GM18519 (cell line): ENCODE measurements at regions not wholly inside any gene's neighbourhood (a gene's known extent, or its start where the extent isn't known, plus 50 kb on each side); places are given as distances from the start of the nearest gene placed in this dataset.

Source experiments
- ATAC-seq: cut with Tn5 transposase; IDR thresholded peaks from one replicate; pipeline ENCODE4 v1.9.1; 2021; ENCODE audit warnings: mild to moderate bottlenecking, moderate library complexity; ENCODE audit not compliant: unreplicated experiment, low FRiP score

GRCh38 chr16:51705142-51705541 is 554.1 kb upstream of the SALL1 start:
- ATAC-seq: no peak

GRCh38 chr16:51701025-51701424 is 550.0 kb upstream of the SALL1 start:
- ATAC-seq: no peak

GRCh38 chr16:51699686-51700396 is 548.8 kb upstream of the SALL1 start:
- no peak for ATAC-seq

- no peak for ATAC-seq
Observed at GRCh38 chr16:51698647-51699046, 547.6 kb upstream of the SALL1 start.

- no peak for ATAC-seq
Observed at GRCh38 chr16:51697454-51697853, 546.4 kb upstream of the SALL1 start.

- no peak for ATAC-seq
Observed at GRCh38 chr16:51696376-51696775, 545.3 kb upstream of the SALL1 start.

- no peak for ATAC-seq
Observed at GRCh38 chr16:51691109-51691508, 540.0 kb upstream of the SALL1 start.

- ATAC-seq: no peak
Observed at GRCh38 chr16:51685498-51685897, 534.4 kb upstream of the SALL1 start.

- ATAC-seq: no peak
Observed at GRCh38 chr16:51683882-51684281, 532.8 kb upstream of the SALL1 start.

GRCh38 chr16:51682905-51683304 is 531.8 kb upstream of the SALL1 start:
- ATAC-seq: no peak

- no peak for ATAC-seq
Observed at GRCh38 chr16:51674615-51675014, 523.5 kb upstream of the SALL1 start.

GRCh38 chr16:51670527-51670926 is 519.5 kb upstream of the SALL1 start:
- no peak for ATAC-seq

- ATAC-seq: no peak
Observed at GRCh38 chr16:51666821-51667220, 515.8 kb upstream of the SALL1 start.

GRCh38 chr16:51666074-51666473 is 515.0 kb upstream of the SALL1 start:
- no peak for ATAC-seq

GRCh38 chr16:51665436-51665998 is 514.4 kb upstream of the SALL1 start:
- ATAC-seq: no peak

GRCh38 chr16:51658531-51658930 is 507.5 kb upstream of the SALL1 start:
- no peak for ATAC-seq

GRCh38 chr16:51657848-51658247 is 506.8 kb upstream of the SALL1 start:
- ATAC-seq: no peak

- no peak for ATAC-seq
Observed at GRCh38 chr16:51655249-51655648, 504.2 kb upstream of the SALL1 start.

- ATAC-seq: no peak
Observed at GRCh38 chr16:51651061-51651466, 500.0 kb upstream of the SALL1 start.

GRCh38 chr16:51649631-51650030 is 498.6 kb upstream of the SALL1 start:
- ATAC-seq: no peak

- ATAC-seq: no peak
Observed at GRCh38 chr16:51648526-51648925, 497.5 kb upstream of the SALL1 start.

- no peak for ATAC-seq
Observed at GRCh38 chr16:51641191-51641765, 490.2 kb upstream of the SALL1 start.
